Hematopoietic multipotent progenitor cell treated with erythropoietin and hydrocortisone succinate and interleukin-3 and kit ligand, for 15 days (in vitro differentiated cells): ENCODE measurements at regions not wholly inside any gene's neighbourhood (a gene's known extent, or its start where the extent isn't known, plus 50 kb on each side); places are given as distances from the start of the nearest gene placed in this dataset.
"Not testable (repeated sequence)": the region's sequence is repeated elsewhere in the genome, so short reads cannot be mapped to it uniquely, and the experiment has no call there.

Experiments
- DNase-seq: peaks from one replicate; pipeline ENCODE4 v3.0.0-alpha.2; 2015; ENCODE audit warnings: low spot score

- DNase-seq: no peak
Observed at GRCh38 chr21:28126521-28127174, 866.0 kb downstream of the LTN1 start.

- DNase-seq: no peak
Observed at GRCh38 chr21:28124541-28124940, 868.1 kb downstream of the LTN1 start.

DNA sequence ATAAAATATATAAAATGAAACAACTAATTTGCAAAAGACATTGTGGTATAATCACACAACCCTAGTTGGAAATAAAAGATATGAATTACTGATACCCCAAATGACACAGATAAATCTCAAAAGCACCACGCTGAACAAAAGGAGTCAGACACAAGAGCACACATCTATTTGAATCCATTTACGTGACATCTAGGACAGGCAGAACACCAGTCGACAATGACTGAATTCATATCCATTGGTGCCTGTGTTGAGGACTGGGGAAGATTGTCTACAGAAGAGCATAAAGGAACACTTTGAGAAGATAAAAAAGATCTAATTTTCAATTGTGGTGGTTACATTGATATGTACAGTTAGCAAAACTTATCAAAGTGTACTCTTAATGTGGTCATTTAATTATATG, 874.1 kb downstream of the LTN1 start:
- DNase-seq: no peak

- not testable (repeated sequence) for DNase-seq
Observed at GRCh38 chr21:28114986-28115385, 877.7 kb downstream of the LTN1 start.

DNA sequence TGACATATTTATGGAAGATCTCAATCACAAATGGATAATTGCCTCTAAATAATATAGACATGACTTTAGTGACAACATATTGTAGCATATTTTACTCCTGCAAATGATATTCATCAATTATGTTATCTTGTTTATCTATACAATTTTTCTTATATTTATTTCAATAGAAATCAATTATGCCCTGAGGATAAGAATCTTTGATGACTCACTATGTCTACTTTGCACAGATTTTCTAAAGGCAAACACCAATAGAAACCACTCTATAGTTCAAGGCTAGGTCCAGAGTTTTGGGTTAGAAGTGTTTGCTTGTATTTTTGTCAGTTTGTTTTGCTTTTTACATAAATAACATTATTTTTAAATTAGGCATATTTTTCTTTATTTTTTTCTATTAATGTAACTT, 879.0 kb downstream of the LTN1 start:
- no peak for DNase-seq

DNA sequence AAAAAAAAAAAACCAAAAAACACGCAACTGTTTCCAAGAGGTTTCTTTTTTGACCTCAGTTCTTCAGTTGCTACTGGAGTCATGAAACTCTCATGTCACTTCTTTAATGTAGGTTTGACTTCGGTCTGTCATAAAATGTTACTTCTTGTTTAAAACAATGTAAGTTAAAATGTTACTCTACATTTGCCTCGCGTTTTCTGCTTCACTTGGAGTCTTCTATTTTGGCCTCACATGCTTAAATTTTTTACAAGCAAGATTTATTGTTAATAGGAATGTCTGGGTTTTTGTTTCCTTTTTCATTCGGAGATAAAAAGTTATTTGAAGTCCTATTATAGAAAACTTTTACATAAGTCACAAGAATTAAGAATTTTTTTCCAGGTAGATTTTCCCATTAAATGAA, 880.2 kb downstream of the LTN1 start:
- no peak for DNase-seq

- no peak for DNase-seq
Observed at GRCh38 chr21:28111151-28111619, 881.5 kb downstream of the LTN1 start.

DNA sequence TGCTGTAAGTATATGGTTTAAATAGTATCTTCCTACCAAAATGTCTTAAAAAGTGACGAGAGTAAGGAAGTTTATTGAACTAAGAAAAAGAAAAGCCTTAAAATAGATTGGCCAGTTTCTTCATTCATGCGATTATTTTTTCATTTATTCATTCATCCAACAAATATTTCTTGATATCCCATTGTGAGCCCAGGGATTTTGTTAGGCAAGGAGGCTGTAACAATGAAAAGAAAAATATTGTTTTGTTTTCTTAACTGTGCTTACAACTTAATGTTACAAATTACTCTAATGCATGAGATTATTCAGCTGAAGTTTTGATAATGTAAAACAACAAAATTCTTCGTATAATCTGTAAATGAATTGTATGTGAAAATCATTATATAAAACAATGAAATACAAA, 882.0 kb downstream of the LTN1 start:
- no peak for DNase-seq

DNA sequence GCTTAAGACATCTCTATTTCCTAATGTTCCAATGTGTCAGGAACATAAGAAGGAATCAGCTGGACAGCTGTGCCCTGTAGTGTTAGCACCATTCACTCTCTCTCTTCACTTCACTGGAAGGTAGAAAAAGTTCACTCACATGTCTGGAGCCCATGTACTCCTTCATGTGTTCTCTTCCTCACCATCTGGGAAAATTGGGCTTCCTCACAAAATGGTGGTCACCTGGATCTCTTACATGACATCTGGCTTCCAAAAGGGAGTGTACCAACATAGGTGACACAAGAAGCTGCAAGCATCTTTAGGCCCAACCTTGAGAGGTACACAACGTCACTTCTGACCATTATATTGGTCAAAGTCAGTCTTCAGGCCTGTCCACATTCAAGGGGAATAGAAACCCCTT, 882.6 kb downstream of the LTN1 start:
- DNase-seq: no peak

- no peak for DNase-seq
Observed at GRCh38 chr21:28106370-28106890, 886.2 kb downstream of the LTN1 start.

GRCh38 chr21:28104346-28104745, 888.3 kb downstream of the LTN1 start:
- DNase-seq: no peak

DNA sequence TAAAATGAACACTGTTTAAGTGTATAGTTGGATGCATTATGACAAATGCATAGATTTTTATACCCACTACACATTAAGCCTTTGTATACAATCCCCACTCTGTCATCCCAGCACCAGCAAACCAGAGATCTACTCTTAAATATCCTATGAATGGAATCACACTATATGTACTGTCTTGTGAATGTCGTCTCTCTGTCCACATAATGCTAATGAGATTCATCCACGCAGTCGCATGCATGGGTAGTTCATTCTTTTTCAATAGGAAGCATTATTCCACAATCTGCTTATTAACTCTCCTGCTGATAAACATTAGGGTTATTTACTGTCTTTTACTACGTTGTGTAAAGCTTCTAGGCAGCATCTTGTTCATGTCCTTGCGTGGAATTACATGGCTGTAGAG, 892.3 kb downstream of the LTN1 start:
- DNase-seq: no peak

DNA sequence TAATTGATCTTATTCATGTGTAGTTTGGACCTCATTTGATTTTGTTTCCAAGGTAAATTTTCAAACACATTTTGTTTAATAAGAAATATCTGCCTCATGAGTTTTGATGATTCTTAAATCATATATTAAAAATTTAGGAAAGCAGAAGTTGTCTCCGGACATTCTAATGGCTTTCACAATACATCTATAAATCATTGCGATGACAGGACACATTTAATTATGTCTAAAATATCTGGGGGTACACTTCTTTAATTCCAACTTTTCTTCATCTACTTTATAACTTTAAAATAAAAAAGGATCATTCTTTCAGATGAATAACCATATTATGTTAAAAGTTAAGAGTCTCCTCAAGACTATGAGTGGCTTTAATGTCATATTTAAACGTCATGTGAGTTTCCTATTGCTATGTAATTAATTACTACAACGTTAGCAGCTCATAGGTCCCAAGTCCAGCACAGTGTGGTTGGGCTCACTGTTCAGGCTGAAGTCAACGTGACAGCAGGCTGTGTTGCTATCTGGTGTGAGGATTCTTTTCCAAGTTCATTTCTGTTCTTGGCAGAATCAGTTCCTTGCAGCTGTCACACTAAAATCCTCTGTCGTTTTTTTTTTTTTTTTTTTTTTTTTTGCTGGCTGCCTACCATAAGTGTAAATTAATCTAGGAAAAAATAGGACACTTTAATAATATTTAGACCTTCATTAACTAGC, 893.5 kb downstream of the LTN1 start:
- DNase-seq: no peak

DNA sequence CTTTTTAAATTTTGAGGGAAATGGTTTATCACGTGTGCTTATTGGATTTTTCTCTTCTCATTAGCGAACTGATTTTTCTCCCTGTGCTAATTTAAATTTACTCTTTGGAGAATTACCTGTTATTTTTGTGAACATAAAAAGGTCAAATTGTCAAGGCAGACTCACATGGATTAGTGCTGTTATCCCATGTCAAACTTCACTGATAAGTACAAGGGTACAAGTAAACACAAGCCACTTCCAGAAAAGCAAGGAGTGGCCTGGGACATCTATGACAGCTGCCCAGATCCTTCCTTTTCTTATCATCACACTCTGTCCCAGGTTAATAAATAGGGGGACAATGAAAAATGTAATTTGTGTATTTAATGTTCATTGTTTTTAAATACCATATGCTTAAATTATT, 901.2 kb downstream of the LTN1 start:
- no peak for DNase-seq

DNA sequence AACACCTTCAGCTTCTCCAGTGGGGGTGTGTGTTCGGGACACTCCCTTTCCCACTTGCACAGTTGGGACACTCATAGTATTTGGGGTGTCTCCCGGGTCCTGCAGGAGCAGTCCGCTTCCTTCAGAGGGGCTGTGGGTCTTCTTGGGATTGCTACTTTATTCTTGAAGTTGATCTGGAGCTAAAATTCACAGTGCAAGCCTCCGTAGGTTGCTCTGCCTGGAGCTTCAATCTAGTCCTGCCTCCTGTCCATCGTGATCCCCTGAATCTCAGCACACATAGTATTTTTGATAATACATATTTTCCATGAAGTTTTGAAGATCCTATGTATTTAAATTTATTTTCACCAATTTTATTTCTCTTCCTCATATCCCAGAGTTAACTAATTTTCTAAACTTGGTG, 902.1 kb downstream of the LTN1 start:
- no peak for DNase-seq

DNA sequence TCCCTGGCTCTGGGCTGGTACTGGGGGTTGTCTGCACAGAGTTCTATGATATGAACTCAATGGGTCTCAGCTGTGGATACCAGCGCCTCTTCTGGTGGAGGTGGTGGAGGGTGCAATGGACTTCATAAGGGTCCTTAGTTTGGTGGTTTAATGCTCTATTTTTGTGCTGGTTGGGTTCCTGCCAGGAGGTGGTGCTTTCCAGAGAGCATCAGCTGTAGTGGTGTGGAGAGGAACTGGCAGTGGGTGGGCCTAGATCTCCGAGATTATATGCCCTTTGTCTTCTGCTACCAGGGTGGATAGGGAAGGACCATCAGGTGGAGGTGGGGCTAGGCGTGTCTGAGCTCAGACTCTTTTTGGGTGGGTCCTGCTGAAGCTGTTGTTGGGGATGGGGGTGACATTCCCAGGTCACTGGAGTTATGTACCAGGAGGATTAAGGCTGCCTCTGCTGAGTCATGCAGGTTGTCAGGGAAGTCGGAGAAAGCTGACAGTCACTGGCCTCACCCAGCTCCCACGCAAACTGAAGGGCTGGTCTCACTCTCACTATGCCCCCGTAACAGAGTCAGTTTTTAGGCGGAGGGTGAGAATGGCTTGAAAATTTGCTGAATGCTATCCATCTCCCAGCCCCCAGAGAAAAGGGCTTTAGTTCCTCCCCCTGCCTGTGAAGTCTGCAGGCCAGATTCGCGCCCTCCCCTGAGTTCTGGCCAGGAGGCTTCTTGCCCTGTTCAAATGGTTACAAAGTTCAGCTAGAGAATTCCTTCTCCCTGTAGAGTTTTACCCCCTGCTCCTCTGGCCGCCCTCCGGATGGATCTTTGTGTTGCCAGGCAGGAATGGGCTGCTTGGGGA, 902.9 kb downstream of the LTN1 start:
- DNase-seq: no peak

- DNase-seq: no peak
Observed at GRCh38 chr21:28086861-28087581, 905.7 kb downstream of the LTN1 start.

- DNase-seq: no peak
Observed at GRCh38 chr21:28084951-28085350, 907.7 kb downstream of the LTN1 start.

- no peak for DNase-seq
Observed at GRCh38 chr21:28083350-28083749, 909.3 kb downstream of the LTN1 start.

- no peak for DNase-seq
Observed at GRCh38 chr21:28078126-28078525, 914.6 kb downstream of the LTN1 start.

DNA sequence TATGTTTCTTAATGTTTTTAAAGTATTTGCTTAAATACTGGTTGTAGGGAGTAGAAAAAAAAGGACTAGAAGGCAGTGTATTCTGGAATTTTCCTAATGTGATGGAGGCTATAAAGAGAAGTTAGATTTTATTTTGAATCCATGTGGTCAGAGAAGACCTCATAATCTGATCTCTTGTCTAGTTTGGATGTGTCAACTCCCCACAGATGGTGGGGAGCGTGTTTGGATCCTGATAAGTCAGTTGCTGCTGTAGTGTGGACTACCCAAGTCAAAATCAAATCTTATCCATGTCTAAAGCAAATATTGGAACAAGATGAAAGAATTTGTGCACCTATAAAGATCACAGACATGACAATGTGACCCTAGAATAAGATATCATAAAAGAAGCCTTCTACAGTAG, 918.0 kb downstream of the LTN1 start:
- no peak for DNase-seq

GRCh38 chr21:28072601-28073000, 920.1 kb downstream of the LTN1 start:
- DNase-seq: no peak
